OCI-LY3 (cell line): ENCODE measurements at regions not wholly inside any gene's neighbourhood (a gene's known extent, or its start where the extent isn't known, plus 50 kb on each side); places are given as distances from the start of the nearest gene placed in this dataset.

Experiments used
- CTCF ChIP-seq: fragments of 200-600, 300-600 bp; sonication (generic); IDR thresholded peaks from 2 replicates; pipeline ENCODE4 v1.5.1; 2014; ENCODE audit warnings: antibody characterized with exemption, low read length, low read depth
- EZH2phosphoT487 ChIP-seq: fragments of 200-600 bp; shearing (Covaris generic); IDR thresholded peaks from 2 replicates; pipeline ENCODE4 v1.6.1; 2018; ENCODE audit warnings: antibody characterized with exemption, mixed run types, low read depth

DNA sequence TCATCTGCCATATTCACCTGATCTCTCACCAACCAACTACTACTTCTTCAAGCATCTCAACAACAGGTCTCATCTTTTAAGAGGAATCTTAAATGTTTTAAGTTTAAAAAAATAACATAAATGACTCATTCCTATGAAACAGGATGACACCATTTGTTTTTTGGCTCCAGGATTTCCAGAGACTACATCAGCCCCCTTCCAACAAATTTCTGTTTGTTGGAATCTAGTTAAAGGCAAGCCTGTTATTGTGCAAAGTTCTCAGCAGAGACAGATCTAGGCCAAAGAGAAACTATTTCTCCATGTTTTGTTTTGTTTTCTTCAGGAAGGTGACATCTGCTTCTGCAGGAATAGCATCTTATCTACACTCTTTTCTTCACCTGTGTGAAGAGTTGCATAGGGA is 204.8 kb upstream of the SH3BP4 start:
- TF ChIP-seq EZH2phosphoT487: no peak
- TF ChIP-seq CTCF: no peak
